ENCODE measurements at regions not wholly inside any gene's neighbourhood (a gene's known extent, or its start where the extent isn't known, plus 50 kb on each side); places are given as distances from the start of the nearest gene placed in this dataset.

DNA sequence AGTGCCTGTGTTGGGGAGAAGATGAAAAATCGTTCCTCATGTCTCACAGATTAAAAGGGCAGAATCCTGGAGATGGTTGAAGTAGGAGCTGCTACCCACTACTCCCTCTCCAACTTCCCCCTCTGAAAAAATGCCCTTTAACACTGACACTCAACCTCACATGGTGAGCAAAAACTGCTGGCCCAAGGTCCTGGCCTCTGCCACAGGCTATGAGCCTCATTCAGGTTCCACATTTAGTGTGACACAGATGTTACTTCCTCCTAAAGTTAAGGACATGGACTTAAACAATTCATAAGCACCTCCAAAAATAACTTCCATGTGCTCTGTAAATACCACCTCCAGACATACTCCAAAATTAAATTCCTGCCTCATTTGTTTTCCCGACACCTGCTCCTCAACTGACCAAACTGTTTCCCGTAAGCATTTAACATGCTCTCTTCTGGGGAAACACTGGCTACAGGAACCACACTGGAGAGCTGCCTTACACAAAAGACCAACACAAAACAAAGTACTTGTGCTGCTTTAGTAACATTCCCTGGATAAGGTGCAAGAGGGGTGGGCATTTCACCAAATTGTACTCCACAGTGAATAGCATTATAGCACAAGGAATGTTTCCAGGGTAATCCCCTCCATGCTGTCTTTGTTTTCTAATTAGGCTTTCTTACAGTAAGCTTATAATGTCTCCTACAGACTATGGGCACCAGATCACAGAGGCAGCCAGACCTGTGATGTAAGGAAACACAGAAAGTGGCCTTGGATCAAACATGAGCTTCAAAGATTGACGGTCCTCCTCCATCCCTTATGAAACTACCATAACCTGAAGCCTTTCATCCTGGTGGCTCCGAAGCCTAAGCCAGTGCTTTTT is 57.0 kb downstream of the PHLDA1 start:
- DNase-seq (ENCODE audit: low read depth in 2 of 2), result no peak

DNA sequence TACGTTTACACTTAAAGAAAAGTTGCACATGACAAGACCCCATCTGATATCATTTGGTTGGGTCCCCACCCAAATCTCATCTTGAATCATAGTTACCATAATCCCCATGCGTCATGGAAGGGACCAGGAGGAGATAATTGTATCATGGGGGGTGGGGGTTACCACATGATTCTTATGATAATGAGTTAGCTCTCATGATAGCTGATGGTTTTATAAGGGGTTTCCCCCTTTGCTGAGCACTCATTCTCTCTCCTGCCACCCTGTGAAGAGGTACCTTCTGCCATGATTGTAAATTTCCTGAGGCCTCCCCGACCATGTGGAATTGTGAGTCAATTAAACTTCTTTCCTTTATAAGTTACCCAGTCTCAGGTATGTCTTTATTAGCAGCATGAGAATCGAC is 60.3 kb downstream of the PHLDA1 start:
- no peak for DNase-seq (ENCODE audit: low read depth in 2 of 2)

DNA sequence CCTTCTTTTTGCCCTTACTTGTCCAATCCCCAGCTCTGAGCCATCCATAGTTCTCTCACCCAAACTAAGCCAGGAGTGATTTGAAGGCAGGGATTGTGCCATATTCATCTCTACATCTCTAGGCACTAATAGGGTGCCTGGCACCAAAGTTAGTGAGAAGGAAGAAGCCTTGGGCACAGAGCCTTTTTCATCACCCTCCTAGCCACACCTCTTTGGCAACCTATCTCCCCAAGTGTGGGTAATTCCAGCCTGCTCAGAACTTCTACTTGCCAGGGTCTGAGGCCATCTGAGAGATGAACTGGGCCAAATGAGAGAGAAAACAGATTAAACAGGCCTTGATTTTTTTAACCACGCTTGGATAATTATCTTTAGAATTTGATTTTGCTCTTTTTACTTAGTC is 61.3 kb downstream of the PHLDA1 start:
- DNase-seq (ENCODE audit: low read depth in 2 of 2), result no peak

DNA sequence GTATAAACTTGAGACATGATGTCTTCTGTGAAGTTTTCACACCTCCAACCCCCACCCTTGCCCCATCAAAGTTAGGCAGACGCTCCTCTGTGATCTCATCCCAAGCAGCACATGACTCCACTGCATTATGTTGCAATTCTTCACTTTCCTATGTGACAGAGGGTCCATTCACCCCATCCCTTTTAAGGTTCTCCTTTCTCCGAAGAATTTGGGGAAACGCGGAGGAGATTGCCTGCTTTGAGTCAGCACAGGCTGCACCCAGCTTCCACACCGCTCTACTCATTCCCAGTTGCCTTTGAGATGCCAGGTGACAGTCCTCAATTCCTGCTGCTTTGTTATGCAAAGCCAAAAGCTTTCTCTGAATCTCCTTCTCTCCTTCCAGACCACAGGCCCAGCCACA is 61.8 kb downstream of the PHLDA1 start:
- no peak for DNase-seq (ENCODE audit: low read depth in 2 of 2)

DNA sequence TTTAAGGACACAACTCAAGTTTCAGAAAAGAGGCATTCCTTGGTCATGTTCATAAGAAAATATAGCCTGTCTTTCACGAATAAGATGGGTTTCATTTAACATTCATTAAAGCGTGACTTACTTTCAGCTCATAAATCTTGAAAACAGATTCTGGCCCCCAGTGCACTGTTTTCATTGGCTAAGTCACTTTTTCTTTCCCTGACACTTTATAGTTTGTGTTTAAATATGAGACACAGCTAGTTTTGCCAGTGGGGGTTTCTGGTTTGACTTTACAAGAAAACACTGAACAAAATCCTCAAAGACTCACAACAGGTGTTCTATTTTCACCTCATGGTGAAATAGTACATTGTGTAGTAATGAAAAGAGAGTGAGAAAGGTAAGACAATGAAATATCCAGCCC is 65.9 kb downstream of the PHLDA1 start:
- no peak for DNase-seq (ENCODE audit: low read depth in 2 of 2)

DNA sequence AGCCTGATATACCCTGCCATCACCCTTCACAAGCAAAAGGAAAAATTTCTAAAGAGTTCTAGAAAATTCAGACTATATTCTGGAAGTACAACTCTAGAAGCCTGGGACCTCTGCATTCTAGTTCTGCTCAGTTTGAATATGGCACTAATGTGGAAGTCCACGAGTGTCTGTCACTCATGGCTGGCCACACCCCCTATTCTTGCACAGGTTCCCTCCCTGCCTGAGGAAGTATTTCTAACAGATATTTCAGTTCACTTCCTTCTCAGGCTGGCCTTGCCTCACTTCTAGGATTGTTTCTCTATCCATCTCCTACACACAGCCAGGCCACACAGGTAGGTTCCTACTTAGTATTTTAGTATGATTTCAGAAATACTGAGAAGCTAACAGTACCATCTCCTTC is 67.4 kb downstream of the PHLDA1 start:
- DNase-seq (ENCODE audit: low read depth in 2 of 2), result no peak

DNA sequence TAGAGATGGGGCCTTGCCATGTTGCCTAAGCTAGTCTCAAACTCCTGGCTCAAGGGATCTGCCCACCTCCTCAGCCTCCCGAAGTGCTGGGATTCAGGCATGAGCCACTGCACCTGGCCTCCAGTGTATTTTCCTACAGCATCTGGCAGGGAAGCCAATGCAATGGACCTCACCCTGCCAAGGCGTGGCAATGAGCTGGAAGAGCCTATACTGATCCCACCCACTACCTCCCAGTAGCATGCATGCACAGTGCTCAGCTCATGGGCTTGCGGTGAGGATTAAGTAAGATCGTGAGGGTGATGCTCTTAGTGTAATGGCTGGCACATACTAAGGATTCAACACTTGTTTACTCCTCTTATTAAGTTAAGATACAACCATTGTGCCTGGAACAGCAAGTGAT is 69.7 kb downstream of the PHLDA1 start:
- DNase-seq (ENCODE audit: low read depth in 2 of 2), result no peak

DNA sequence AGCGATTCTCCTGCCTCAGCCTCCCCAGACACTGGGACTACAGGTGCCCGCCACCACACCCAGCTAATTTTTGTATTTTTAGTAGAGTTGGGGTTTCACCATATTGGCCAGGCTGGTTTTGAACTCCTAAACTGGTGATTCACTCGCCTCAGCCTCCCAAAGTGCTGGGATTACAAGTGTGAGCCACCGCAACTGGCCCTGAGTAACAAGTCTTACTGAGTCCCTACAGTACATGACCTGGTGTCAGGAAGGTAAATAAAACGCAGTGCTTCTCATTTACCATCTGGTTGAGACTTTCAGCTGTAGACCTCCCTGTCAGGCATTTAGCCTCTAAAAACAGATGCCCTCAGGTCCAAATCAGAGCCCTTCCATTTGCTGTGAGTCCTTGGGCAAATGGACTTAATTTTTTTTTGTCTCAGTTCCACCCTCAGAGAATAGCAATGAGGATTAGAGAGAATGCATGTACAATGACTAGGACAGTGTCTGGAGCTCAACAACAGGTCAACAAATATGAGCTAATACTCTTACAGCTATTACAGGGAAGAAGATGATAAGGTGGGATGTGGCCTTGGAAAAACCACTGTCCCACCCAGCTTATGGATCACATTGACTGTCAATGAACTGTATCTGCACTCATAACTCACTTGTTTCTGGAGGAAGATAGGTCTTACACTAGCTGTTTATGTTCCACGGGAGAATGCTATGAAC is 70.5 kb downstream of the PHLDA1 start:
- no peak for DNase-seq (ENCODE audit: low read depth in 2 of 2)

DNA sequence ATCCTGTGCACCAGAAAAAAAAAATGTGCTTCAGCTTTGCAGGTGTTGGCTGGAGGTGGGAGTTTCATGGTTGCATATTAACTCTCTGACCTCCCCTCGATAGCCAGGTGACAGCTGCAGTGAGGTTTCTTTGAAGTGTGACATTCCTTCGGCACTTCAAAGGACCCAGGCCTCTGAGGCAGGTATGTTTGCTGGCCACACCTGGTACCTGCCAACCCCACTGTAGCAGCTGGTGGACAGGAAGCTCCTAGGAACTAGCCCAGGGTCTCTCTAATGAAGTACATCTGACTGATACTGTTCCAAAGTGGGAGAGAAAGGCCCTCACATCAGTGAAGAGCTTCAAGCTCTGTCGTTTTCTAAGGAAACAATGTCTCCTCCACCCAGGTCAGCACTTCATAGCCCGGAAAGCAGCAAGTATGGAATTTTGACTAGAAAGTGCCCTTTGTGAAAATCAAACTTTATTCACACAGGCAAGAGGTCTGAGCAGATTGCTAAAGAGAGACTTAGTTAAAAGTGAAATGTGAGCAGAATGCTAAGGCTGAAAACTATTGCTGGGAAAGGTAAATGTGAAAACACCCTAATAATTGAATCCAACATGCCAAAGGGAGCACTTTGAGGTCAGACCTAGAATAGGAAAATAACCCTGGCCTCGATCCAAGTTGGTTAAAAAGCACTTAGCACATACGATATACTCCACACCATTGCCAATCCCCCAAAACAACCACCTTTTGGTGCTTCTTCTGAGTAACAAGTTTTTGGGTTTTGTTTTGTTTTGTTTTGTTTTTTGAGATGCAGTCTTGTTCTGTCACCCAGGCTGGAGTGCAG is 71.3 kb downstream of the PHLDA1 start:
- DNase-seq (ENCODE audit: low read depth in 2 of 2), result no peak

DNA sequence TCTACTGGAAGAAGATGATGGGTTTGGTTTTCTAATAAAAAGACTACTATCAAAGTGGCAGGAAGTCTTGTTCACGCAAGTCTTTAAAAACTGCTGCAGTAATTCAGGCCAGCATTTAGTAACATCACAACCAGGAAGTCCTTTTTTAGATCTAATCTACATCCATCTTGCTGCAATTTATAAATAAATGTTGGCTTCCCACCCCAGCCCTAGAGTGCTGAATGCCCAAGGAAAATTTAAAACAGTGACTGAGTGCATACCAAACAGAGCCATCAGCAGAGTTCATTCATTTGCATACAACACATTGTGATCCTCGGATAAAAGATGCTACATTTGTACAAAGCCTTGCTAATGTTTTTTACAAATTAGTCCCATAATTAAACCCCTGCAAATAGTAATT is 72.1 kb downstream of the PHLDA1 start:
- no peak for DNase-seq (ENCODE audit: low read depth in 2 of 2)

DNA sequence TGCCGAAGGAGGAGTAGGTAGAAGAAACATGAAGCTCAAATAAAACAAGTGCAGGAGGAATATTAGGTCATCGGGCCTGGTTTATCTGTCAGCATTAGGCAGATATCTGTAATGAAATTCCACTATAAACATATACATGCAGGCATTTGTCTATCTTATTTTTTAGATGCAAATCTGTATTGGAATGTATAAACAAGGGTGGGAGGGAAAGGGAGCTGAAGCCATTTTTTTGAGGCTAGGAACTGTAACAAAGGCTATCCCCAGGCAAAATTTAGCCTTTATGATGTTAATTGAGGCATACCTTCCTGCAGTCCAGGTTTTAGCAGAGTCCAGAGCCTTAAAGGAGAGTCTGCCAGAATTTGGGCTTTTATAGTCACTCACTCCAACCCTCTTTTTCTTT is 72.5 kb downstream of the PHLDA1 start:
- DNase-seq (ENCODE audit: low read depth in 2 of 2), result no peak

DNA sequence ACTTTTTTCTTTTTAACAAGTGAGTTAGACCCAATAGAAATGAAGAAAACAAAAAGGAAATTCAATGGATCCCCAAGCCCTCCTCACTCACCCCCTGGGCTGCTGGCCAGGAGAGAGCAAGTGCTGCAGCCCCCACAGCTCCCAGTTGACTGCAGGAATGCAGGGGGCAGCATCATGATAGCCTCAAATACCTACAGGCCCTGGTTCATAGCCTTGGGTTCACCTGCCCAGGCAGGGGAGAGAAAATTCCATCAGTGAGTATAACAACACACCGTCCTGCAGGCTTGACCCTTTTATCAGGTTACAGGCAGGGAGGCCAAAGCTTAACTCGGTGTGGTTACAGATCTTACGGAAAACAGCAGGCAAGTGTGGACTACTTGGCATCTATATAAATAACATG is 76.3 kb downstream of the PHLDA1 start:
- DNase-seq (ENCODE audit: low read depth in 2 of 2), result no peak

DNA sequence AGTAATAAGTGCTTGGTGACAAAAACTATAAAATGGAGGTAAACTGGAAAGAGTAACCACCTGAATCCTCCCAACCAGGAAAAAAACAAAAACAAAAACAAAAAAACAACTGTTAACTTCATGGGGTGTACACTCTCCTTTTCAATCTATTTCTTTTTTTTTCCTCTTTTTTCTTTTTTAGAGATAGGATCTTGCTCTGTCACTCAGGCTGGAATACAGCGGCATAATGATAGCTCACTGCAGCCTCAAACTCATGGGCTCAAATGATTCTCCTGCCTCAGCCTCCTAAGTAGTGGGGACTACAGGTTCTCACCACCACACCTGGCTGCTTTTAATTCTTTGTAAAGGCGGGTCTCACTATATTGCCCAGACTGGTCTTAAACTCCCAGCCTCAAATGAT is 76.8 kb downstream of the PHLDA1 start:
- no peak for DNase-seq (ENCODE audit: low read depth in 2 of 2)

DNA sequence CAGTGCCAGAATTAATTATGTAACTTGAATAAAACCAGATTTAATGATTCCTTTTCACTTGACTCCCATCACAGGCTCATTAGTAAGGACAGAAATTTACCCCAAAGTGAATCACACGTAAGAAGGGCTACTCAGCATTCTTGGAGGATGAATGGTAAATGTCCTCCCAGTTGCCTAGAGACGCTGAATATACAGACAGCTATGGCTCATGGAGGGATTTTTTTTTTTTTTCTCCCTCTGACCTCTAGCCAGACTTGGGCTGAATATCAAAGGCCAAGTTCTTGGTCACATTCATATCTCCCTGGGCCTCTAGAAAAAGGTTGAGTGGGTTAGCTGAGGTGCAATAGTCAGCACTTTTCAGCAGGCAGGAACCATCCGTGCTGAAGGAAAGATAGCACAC is 77.5 kb downstream of the PHLDA1 start:
- peak; percentile 87 for DNase-seq (ENCODE audit: low read depth in 2 of 2)

DNA sequence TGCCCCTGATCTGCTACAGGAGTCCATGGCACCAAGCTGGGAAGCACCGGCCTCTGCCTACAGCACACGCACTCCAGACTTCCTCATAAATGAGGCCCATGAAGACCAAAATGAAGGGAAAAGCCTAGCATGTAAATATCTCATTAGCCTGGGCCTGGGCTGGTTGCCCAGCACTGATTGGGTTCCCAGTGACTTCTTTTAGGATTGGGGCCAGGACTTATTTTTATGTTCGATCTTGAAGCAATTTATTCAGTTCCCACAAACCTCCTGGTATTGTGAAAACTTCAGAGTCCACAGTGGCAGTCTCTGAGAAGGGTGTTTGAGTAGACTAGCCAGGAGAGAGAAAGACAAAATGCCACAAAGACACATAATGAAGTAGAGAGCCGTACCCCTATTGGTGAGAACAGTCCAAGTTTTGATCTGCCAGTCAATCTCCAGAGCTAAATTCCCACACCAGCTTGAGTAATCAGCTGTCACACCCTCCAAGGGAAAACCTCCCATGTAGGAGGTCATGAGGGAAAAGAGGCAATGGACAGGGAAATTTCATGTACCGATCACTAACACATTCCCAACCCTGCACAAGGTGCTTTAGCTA is 78.2 kb downstream of the PHLDA1 start:
- DNase-seq (ENCODE audit: low read depth in 2 of 2), result peak; percentile 71 to 75

DNA sequence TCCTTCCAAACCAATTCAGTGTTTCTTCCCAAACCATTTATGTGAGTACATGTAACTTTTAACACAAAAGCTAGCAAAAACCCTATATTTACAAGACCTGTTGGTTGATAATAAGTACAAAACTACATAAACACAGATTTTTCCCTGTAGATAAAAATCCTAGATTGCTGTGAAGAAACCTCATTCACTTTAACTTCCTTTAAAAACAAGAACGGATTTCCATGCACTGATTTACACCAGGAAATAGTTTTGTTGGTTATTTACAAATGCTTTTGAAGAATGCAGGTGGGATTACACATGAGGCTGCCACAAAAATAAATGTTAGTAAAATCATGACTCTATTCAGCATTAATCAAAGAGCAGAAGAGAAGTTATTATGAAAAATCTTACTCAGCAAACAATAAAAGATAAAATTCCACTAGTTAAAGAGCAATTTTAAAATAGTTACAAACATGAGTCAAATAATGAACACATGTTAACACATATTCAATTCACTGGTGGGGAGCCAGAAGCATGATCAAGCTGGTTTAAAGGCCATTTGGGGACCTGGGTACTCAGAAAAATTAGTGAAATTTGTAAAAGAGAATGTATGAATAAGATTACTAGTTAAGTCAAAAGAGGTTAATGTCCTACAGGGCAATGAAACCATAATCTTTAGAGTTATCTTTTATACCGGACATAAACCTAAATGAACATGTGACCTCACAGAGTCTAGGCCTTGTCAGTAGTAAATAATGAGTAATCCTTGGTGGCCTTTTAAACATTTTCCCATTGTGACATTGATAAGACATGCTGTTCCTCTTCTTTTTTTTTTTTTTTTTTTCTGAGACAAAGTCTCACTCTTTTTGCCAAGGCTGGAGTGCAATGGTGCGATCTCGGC is 79.9 kb downstream of the PHLDA1 start:
- DNase-seq (ENCODE audit: low read depth in 2 of 2), result no peak

DNA sequence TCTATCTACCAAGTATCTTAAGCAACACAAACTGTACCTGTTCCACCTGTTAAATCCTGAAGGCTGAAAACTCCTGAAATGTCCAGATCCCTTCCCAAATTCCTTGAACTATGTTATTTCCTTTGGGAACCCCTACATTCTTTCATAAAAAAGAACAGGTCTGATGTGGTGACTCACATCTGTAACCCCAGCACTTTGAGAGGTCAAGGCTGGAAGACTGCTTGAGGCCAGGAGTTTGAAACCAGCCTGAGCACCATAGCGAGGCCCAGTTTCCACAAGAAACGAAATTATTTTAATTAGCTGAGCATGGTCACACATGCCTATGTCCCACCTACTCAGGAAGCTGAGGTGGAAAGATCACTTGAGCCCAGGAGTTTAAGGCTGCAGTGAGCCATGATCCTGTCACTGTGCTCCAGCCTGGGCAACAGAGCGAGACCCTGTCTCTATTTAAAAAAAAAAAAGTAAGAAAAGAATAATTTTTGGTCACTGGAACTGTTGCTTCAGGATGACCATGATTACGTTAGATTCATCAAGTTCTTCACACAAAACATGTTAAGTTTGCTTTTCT is 84.3 kb downstream of the PHLDA1 start:
- DNase-seq (ENCODE audit: low read depth in 2 of 2), result no peak

DNA sequence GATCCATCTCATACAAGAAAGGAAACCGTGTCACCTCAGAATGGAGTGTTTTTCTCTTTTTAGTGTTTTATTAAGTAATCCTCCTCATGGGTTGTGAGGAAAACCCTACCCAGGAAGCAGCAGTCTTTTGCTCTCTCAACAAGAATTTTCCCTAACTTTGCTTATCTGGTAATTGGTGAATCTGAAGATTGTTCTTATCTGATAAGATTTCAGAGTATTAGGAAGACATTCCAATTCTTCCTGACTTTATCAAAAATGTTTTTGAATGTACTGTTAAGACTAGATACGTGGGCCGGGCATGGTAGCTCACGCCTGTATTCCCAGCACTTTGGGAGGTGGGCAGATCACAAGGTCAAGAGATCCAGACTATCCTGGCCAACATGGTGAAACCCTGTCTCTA is 86.0 kb downstream of the PHLDA1 start:
- DNase-seq (ENCODE audit: low read depth in 2 of 2), result no peak

DNA sequence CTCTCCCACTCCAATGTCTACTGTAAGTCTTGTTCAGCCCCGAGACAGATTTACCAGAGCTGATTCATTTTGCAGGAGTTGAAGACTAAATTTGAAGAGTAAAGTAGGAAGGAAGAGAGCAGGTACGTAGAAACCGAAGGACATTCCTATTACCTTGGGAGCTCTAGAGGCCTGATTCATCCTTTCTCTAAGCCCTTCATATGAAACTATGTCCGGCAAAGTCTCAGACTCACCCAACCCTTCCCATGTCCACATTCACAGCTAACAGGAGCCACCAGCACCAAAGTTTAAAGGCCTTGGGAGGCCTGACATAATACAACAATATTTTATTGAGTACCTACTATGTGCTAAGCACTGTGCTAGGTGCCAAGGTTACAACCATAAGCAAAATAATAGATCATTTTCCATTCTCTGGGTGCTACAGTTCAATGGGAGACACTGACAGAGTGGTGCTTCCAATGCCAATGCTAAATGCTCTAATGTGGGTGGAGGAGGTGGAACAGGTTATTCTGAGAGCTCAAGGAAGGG is 86.6 kb downstream of the PHLDA1 start:
- no peak for DNase-seq (ENCODE audit: low read depth in 2 of 2)

DNA sequence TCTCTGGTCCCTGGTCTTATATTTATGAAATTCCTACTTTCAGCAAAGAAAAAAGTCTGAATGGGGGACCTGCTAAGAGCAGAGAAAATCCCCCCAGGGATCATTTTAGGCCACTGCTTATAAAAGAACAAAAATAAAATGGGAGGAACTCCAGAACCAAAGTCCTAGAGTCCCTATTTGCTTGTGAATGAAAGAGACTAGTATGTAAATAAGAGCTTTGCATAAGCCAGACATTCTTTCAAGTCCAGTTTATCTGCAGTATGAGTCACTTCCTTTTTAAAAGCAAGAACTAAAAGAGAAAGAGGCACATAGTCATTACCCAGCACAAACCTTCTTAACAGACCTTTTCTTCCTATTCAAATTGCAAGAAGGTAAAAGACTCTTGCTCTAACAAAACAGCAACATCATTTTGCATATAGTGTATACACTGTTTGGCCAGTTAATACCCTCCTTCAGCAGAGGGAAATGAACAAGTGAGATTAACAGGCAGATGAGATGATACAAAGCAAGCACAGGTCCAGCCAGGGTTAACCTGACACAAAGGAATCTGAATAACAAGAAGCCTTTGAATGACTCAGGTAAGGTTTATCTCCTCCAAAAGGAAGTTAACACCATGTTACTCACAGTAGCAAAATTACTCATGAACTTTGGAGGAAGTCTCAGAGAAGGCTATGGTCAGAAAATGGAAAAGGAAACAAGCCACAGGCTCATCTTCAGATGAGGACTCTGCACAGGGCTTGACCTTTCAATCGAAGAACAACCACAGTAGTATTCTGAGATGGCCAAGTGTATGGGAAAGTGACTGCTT is 87.3 kb downstream of the PHLDA1 start:
- peak; percentile 45 for DNase-seq (ENCODE audit: low read depth in 2 of 2)

Measured in fibroblast of skin of left biceps (primary cell).